ENCODE measurements at regions not wholly inside any gene's neighbourhood (a gene's known extent, or its start where the extent isn't known, plus 50 kb on each side); places are given as distances from the start of the nearest gene placed in this dataset.

DNA sequence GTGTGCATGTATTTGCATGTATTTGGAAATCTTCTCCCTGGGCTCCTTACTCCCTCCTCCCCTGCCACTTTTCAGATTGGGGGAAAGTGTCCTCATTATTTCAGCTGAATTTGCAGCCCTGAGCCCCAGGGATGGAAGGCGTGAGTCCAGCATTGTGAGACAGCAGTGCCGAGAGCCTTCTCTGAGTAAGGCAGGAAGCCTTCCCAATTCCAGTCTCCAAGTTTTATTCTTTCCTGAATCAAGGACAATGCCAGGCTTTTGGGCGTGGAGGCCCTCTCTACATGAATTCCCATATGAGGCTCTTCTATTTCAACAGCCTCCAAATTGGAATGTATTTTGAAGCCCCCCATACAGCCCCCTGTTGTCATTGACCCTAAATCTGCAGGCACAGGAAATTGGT, 163.5 kb downstream of the ACKR3 start:
- Histone ChIP-seq H3K9me3 (replicated peaks; ENCODE audit: insufficient read depth, low read length) (no peaks in the 10 kb centered on the region), H3K4me1 (ENCODE audit: low read length) (no peaks in the 10 kb centered on the region), H3K27ac (ENCODE audit: low read length) (no peak overlapping the region), H2AFZ (ENCODE audit: low read length) (no peak overlapping the region), H3K4me3 (ENCODE audit: low read length) (no peak overlapping the region), H3K36me3 (replicated peaks; ENCODE audit: insufficient read depth, low read length) (no peaks in the 10 kb centered on the region), H3F3A (ENCODE audit: insufficient read depth, low read length) (no peaks in the 10 kb centered on the region), H3K27me3 (replicated peaks; ENCODE audit: insufficient read depth, low read length) (no peaks in the 10 kb centered on the region), H3K9me2 (replicated peaks; ENCODE audit: insufficient read depth, low read length) (no peaks in the 10 kb centered on the region), H3K79me2 (ENCODE audit: low read length) (no peaks in the 10 kb centered on the region), H3K9ac (ENCODE audit: low read length) (no peak overlapping the region), H3K4me2 (ENCODE audit: low read depth, low read length) (no peak overlapping the region), H4K20me1 (ENCODE audit: insufficient read depth, low read length) (no peaks in the 10 kb centered on the region)
- no peak for DNase-seq
- TF ChIP-seq EZH2phosphoT487 (IDR thresholded peaks at IDR 0.05; ENCODE audit: low read length) (no peak), EZH2 (optimal IDR thresholded peaks at IDR 0.05; ENCODE audit: low read depth, low read length) (no peak)
- TF ChIP-seq, protein P1, sequence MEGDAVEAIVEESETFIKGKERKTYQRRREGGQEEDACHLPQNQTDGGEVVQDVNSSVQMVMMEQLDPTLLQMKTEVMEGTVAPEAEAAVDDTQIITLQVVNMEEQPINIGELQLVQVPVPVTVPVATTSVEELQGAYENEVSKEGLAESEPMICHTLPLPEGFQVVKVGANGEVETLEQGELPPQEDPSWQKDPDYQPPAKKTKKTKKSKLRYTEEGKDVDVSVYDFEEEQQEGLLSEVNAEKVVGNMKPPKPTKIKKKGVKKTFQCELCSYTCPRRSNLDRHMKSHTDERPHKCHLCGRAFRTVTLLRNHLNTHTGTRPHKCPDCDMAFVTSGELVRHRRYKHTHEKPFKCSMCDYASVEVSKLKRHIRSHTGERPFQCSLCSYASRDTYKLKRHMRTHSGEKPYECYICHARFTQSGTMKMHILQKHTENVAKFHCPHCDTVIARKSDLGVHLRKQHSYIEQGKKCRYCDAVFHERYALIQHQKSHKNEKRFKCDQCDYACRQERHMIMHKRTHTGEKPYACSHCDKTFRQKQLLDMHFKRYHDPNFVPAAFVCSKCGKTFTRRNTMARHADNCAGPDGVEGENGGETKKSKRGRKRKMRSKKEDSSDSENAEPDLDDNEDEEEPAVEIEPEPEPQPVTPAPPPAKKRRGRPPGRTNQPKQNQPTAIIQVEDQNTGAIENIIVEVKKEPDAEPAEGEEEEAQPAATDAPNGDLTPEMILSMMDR (IDR thresholded peaks at IDR 0.05; ENCODE audit: low read length) = no peak

DNA sequence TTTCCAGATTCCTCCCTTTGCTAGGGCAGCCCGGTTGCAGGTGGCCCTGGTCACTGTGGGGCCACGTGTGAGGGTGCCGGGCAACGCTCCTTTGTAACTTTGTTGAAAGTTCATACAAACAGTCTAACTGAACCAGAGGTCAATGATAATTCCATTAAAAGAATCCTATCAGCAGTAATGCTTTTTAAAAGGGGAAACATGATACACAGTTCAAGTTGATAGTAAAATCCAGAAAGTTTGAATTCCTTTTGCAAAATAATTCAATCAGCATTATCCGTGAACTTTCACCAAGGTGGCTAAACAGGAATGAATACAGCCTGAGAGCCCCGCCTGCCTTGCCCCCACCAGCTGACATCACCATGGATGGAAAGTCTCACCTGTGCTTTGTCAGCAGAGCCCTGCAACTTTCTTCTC, 166.2 kb downstream of the ACKR3 start:
- no peaks in the 10 kb centered on the region for H4K20me1 ChIP-seq (ENCODE audit: insufficient read depth, low read length)
- TF ChIP-seq, protein P1 (IDR thresholded peaks at IDR 0.05; ENCODE audit: low read length) = no peak
- TF ChIP-seq EZH2 (optimal IDR thresholded peaks at IDR 0.05; ENCODE audit: low read depth, low read length) (no peak), EZH2phosphoT487 (IDR thresholded peaks at IDR 0.05; ENCODE audit: low read length) (no peak)
- H3K9me3 ChIP-seq (replicated peaks; ENCODE audit: insufficient read depth, low read length) = no peaks in the 10 kb centered on the region
- H3K9ac ChIP-seq (ENCODE audit: low read length) = no peak overlapping the region
- H3F3A ChIP-seq (ENCODE audit: insufficient read depth, low read length) = no peaks in the 10 kb centered on the region
- no peak overlapping the region for H3K4me2 ChIP-seq (ENCODE audit: low read depth, low read length)
- H3K36me3 ChIP-seq (replicated peaks; ENCODE audit: insufficient read depth, low read length) = no peaks in the 10 kb centered on the region
- H3K27me3 ChIP-seq (replicated peaks; ENCODE audit: insufficient read depth, low read length) = no peaks in the 10 kb centered on the region
- H3K9me2 ChIP-seq (replicated peaks; ENCODE audit: insufficient read depth, low read length) = no peaks in the 10 kb centered on the region
- no peak overlapping the region for H3K27ac ChIP-seq (ENCODE audit: low read length)
- no peak overlapping the region for H3K4me3 ChIP-seq (ENCODE audit: low read length)
- no peaks in the 10 kb centered on the region for H3K4me1 ChIP-seq (ENCODE audit: low read length)
- no peak for DNase-seq
- H2AFZ ChIP-seq (ENCODE audit: low read length) = no peak overlapping the region
- no peaks in the 10 kb centered on the region for H3K79me2 ChIP-seq (ENCODE audit: low read length)

DNA sequence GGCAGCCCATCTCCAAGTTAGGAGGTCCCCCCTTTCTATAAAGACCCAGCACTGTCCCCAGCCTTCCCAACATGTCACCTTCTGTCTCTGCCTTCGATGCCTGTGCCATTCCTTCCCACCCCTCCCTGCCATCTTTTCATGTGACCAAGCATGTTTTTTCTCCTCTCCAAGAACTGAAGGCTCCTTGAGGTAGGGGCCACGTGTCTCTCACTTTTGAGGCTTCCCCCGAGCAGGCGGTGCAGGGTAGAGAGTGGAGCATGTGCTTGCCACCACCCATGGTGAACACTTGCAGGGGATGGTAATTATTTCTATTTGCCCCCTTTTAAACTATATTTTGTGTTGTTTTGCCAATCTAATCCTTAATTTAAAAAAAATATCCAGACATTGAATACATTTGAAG, 168.4 kb downstream of the ACKR3 start:
- Histone ChIP-seq H3K4me1 (ENCODE audit: low read length) (no peaks in the 10 kb centered on the region), H3K9me2 (replicated peaks; ENCODE audit: insufficient read depth, low read length) (no peaks in the 10 kb centered on the region), H4K20me1 (ENCODE audit: insufficient read depth, low read length) (no peaks in the 10 kb centered on the region), H2AFZ (ENCODE audit: low read length) (no peak overlapping the region), H3K9ac (ENCODE audit: low read length) (no peak overlapping the region), H3F3A (ENCODE audit: insufficient read depth, low read length) (no peaks in the 10 kb centered on the region), H3K9me3 (replicated peaks; ENCODE audit: insufficient read depth, low read length) (no peaks in the 10 kb centered on the region), H3K36me3 (replicated peaks; ENCODE audit: insufficient read depth, low read length) (no peaks in the 10 kb centered on the region), H3K4me2 (ENCODE audit: low read depth, low read length) (no peak overlapping the region), H3K27me3 (replicated peaks; ENCODE audit: insufficient read depth, low read length) (no peaks in the 10 kb centered on the region), H3K27ac (ENCODE audit: low read length) (no peak overlapping the region), H3K4me3 (ENCODE audit: low read length) (no peak overlapping the region), H3K79me2 (ENCODE audit: low read length) (no peaks in the 10 kb centered on the region)
- DNase-seq = no peak
- TF ChIP-seq EZH2 (optimal IDR thresholded peaks at IDR 0.05; ENCODE audit: low read depth, low read length) (no peak), EZH2phosphoT487 (IDR thresholded peaks at IDR 0.05; ENCODE audit: low read length) (no peak)
- TF ChIP-seq, protein P1 (IDR thresholded peaks at IDR 0.05; ENCODE audit: low read length) = no peak
